ENCODE measurements at regions not wholly inside any gene's neighbourhood (a gene's known extent, or its start where the extent isn't known, plus 50 kb on each side); places are given as distances from the start of the nearest gene placed in this dataset.
A peak's percentile ranks its signal among the peaks of the same experiment; 100 is the strongest.

DNA sequence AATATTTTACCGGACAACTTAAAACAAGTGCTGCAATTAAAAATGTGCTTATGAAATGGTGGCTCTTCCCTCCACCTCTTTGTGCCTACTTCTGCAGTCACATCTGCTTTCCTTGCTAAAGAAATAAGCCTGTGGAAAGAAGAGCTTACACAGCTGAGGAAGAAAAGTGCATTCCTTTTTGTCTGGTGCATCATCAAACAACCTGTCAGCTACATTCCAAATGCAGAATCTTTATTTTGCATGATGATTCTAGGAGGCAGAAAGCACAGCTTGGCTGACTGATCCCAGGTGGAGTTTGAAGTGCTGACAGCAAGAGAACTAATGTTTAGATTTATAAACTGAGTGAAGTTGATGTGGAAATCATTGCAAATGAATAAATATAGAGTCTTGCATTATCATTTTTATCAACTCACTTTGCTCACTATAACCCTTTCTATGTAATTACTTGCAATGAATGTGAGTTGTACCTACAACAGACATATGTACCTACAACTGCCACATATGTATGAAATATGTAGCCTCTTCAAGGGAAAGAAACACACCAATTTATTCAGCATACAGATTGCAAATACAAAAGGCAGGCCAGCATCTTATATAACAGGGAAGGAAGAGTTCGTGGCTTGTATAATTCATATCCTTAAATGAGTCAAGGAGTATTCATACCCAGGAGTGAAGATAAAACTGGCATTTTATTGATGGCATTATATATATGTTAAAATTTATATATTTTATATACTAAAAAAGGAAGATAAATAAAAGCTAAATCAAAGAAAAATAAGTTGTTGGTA lies 223.4 kb upstream of the MCHR2 start:
- Histone ChIP-seq H2AFZ (ENCODE audit: low read length) (no peak overlapping the region), H3K4me1 (ENCODE audit: control insufficient read depth in 2 of 2, insufficient read depth in 1 of 2, low read depth in 1 of 2, low read length in 2 of 2) (peaks cover 0 to 3% of the 10 kb centered on the region in 2 donors), H3K18ac (ENCODE audit: low read length) (no peak overlapping the region), H4K8ac (ENCODE audit: low read depth, low read length) (no peak overlapping the region), H3K4me3 (ENCODE audit: low read length in 2 of 2) (no peak overlapping the region), H2BK15ac (ENCODE audit: low read length) (no peak overlapping the region), H2BK12ac (ENCODE audit: low read length) (no peak overlapping the region), H3K9ac (ENCODE audit: low read depth, low read length, poor library complexity) (no peak overlapping the region), H3K27ac (replicated peaks; ENCODE audit: low read length) (no peak overlapping the region), H3K14ac (ENCODE audit: low read length) (no peak overlapping the region), H2BK120ac (ENCODE audit: low read depth, low read length) (no peak overlapping the region), H2BK5ac (ENCODE audit: low read length) (no peak overlapping the region), H4K91ac (ENCODE audit: low read depth, low read length, poor library complexity) (no peak overlapping the region), H3K36me3 (replicated peaks in 1 of 2; ENCODE audit: control insufficient read depth in 2 of 2, insufficient read depth in 2 of 2, low read length in 2 of 2) (no peaks in the 10 kb centered on the region), H3K4me2 (ENCODE audit: insufficient read depth, low read length, poor library complexity, severe bottlenecking) (no peak overlapping the region), H3K27me3 (ENCODE audit: control insufficient read depth in 3 of 3, insufficient read depth in 3 of 3, low read depth in 1 of 3, low read length in 3 of 3) (peaks cover 0 to 55% (median 0%) of the 10 kb centered on the region in 3 experiments), H3K23ac (ENCODE audit: low read depth, low read length, poor library complexity) (no peak overlapping the region), H3K79me1 (ENCODE audit: low read depth, low read length) (no peaks in the 10 kb centered on the region), H3K9me3 (replicated peaks in 1 of 2; ENCODE audit: control insufficient read depth in 2 of 2, insufficient read depth in 1 of 2, low read depth in 1 of 2, low read length in 2 of 2) (no peaks in the 10 kb centered on the region), H3K4ac (ENCODE audit: low read length) (no peak overlapping the region), H2AK5ac (ENCODE audit: low read depth, low read length) (no peak overlapping the region)
- DNase-seq (ENCODE audit: low spot score), result no peak
- no CpG with 5 or more reads among the region's 2 CpGs for WGBS, 2 donors (ENCODE audit: extremely low coverage in 2 of 2, insufficient read length in 2 of 2, insufficient replicate concordance in 1 of 2)

DNA sequence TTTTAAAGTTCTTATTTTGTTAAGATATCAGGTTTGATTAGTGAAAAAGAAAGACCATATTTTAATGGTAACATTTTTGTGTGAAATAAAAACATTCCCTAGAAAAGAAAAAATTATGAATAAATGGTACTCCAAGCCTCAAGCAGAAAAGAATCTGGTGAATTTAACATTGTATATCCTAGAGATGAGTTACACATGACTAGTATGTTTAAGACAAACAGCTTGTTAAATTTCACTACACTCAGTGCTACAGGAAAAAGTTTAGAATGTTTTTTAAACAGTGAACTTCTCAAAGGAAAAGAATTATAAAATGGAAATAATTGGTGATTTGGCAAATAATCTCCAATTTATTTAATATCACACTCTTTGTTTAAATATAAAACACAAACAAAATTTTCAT lies 222.7 kb upstream of the MCHR2 start:
- Histone ChIP-seq H3K79me1 (ENCODE audit: low read depth, low read length) (no peaks in the 10 kb centered on the region), H2AFZ (ENCODE audit: low read length) (no peak overlapping the region), H3K27me3 (ENCODE audit: control insufficient read depth in 3 of 3, insufficient read depth in 3 of 3, low read depth in 1 of 3, low read length in 3 of 3) (peaks cover 0 to 61% (median 0%) of the 10 kb centered on the region in 3 experiments), H4K8ac (ENCODE audit: low read depth, low read length) (no peak overlapping the region), H3K23ac (ENCODE audit: low read depth, low read length, poor library complexity) (no peak overlapping the region), H3K4me3 (ENCODE audit: low read length in 2 of 2) (no peak overlapping the region), H3K36me3 (replicated peaks in 1 of 2; ENCODE audit: control insufficient read depth in 2 of 2, insufficient read depth in 2 of 2, low read length in 2 of 2) (no peaks in the 10 kb centered on the region), H3K14ac (ENCODE audit: low read length) (no peak overlapping the region), H3K9me3 (replicated peaks in 1 of 2; ENCODE audit: control insufficient read depth in 2 of 2, insufficient read depth in 1 of 2, low read depth in 1 of 2, low read length in 2 of 2) (no peaks in the 10 kb centered on the region), H2BK15ac (ENCODE audit: low read length) (no peak overlapping the region), H3K4me2 (ENCODE audit: insufficient read depth, low read length, poor library complexity, severe bottlenecking) (no peak overlapping the region), H3K4ac (ENCODE audit: low read length) (no peak overlapping the region), H2BK12ac (ENCODE audit: low read length) (no peak overlapping the region), H2BK5ac (ENCODE audit: low read length) (no peak overlapping the region), H3K9ac (ENCODE audit: low read depth, low read length, poor library complexity) (no peak overlapping the region), H4K91ac (ENCODE audit: low read depth, low read length, poor library complexity) (no peak overlapping the region), H3K27ac (replicated peaks; ENCODE audit: low read length) (no peak overlapping the region), H3K4me1 (ENCODE audit: control insufficient read depth in 2 of 2, insufficient read depth in 1 of 2, low read depth in 1 of 2, low read length in 2 of 2) (peaks cover 0 to 3% of the 10 kb centered on the region in 2 donors), H2AK5ac (ENCODE audit: low read depth, low read length) (no peak overlapping the region), H2BK120ac (ENCODE audit: low read depth, low read length) (no peak overlapping the region), H3K18ac (ENCODE audit: low read length) (no peak overlapping the region)
- DNase-seq (ENCODE audit: low spot score), result no peak

DNA sequence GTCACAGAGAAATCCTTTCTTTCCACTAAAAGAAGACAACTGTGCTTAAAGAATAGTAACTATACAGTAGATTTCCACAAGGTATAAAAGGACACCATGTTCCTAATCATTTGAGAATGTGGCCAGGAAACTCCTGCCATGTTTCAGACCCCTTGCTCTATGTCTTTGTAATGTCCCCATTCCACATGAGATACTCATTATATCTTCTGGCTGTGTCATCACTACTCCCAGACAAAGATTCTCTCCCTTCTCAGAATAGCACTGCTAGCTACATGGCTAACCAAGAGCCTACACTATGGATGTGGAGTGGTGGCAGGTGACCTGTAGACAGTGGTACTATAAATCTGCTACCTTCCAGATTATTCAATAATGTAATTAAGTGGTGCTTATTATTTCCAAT lies 218.1 kb upstream of the MCHR2 start:
- Histone ChIP-seq H3K4me2 (ENCODE audit: insufficient read depth, low read length, poor library complexity, severe bottlenecking) (no peak overlapping the region), H3K9me3 (replicated peaks in 1 of 2; ENCODE audit: control insufficient read depth in 2 of 2, insufficient read depth in 1 of 2, low read depth in 1 of 2, low read length in 2 of 2) (no peaks in the 10 kb centered on the region), H3K36me3 (replicated peaks in 1 of 2; ENCODE audit: control insufficient read depth in 2 of 2, insufficient read depth in 2 of 2, low read length in 2 of 2) (no peaks in the 10 kb centered on the region), H3K79me1 (ENCODE audit: low read depth, low read length) (no peaks in the 10 kb centered on the region), H3K4me1 (ENCODE audit: control insufficient read depth in 2 of 2, insufficient read depth in 1 of 2, low read depth in 1 of 2, low read length in 2 of 2) (peaks cover 6 to 7% of the 10 kb centered on the region in 2 donors), H3K14ac (ENCODE audit: low read length) (no peak overlapping the region), H2BK12ac (ENCODE audit: low read length) (no peak overlapping the region), H2AK5ac (ENCODE audit: low read depth, low read length) (no peak overlapping the region), H3K9ac (ENCODE audit: low read depth, low read length, poor library complexity) (no peak overlapping the region), H2BK15ac (ENCODE audit: low read length) (no peak overlapping the region), H4K91ac (ENCODE audit: low read depth, low read length, poor library complexity) (no peak overlapping the region), H2BK120ac (ENCODE audit: low read depth, low read length) (no peak overlapping the region), H2BK5ac (ENCODE audit: low read length) (no peak overlapping the region), H2AFZ (ENCODE audit: low read length) (no peak overlapping the region), H3K23ac (ENCODE audit: low read depth, low read length, poor library complexity) (no peak overlapping the region), H3K18ac (ENCODE audit: low read length) (no peak overlapping the region), H3K4me3 (ENCODE audit: low read length in 2 of 2) (no peak overlapping the region), H3K27me3 (ENCODE audit: control insufficient read depth in 3 of 3, insufficient read depth in 3 of 3, low read depth in 1 of 3, low read length in 3 of 3) (peaks cover 0 to 68% (median 0%) of the 10 kb centered on the region in 3 experiments), H3K27ac (replicated peaks; ENCODE audit: low read length) (no peak overlapping the region), H3K4ac (ENCODE audit: low read length) (no peak overlapping the region), H4K8ac (ENCODE audit: low read depth, low read length) (no peak overlapping the region)
- no peak for DNase-seq (ENCODE audit: low spot score)

DNA sequence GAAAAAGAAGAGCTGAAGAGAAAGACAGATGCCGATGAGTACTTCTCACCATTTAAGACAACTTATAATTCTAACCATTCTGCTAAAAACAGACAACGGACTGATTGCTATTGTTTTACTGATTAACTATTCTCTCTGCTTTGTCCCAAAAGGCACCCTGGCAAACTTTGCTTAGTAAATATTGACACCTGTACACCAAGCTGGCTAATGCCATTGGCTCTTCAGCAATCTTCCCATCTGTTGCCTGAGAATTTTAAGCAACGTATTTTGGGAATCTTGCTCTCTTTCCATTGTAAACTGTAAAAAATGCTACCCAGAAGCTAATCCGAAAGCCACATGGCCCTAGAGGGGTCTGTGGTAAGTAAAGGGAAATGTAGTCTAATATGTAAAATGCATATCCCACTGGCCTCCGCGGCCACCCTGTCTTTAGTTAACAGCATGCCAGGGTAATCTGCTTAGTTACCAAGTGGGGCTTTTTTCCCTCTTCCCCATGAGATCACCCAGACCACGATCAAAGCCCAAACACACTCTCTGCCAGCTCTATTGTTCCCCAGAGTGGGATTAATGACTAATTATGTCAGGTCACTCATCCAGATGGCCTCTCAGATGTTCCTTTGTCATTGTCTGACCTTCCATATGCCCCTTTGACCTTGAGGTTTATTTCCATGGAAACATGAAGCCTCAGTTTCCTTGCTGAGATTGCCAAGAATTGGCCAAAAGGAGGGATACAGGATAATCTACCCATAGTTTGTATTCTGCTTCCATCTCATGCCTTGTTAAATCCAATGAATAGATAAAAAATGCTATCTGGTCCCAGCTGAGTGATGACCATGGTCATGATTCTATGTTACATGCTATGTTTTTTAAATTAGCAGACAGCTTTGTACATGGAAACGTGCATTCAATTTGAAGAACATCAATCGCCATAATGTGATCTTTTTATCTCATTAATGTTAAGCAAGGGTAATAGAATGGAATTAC lies 216.4 kb upstream of the MCHR2 start:
- H3K23ac ChIP-seq (ENCODE audit: low read depth, low read length, poor library complexity), result no peak overlapping the region
- H3K27me3 ChIP-seq (ENCODE audit: control insufficient read depth in 3 of 3, insufficient read depth in 3 of 3, low read depth in 1 of 3, low read length in 3 of 3), result peaks cover 0 to 65% (median 0%) of the 10 kb centered on the region in 3 experiments
- peak overlapping the region; percentile 28 for H3K27ac ChIP-seq (replicated peaks; ENCODE audit: low read length)
- no peak overlapping the region for H2BK12ac ChIP-seq (ENCODE audit: low read length)
- peak; percentile 53 for DNase-seq (ENCODE audit: low spot score)
- no peak overlapping the region for H2BK15ac ChIP-seq (ENCODE audit: low read length)
- no peak overlapping the region for H2BK5ac ChIP-seq (ENCODE audit: low read length)
- no peak overlapping the region for H4K91ac ChIP-seq (ENCODE audit: low read depth, low read length, poor library complexity)
- no peak overlapping the region for H3K4ac ChIP-seq (ENCODE audit: low read length)
- no peak overlapping the region for H3K18ac ChIP-seq (ENCODE audit: low read length)
- H3K14ac ChIP-seq (ENCODE audit: low read length), result no peak overlapping the region
- H3K79me1 ChIP-seq (ENCODE audit: low read depth, low read length), result no peaks in the 10 kb centered on the region
- H3K9ac ChIP-seq (ENCODE audit: low read depth, low read length, poor library complexity), result no peak overlapping the region
- H3K4me3 ChIP-seq (ENCODE audit: low read length in 2 of 2), result no peak overlapping the region
- no peak overlapping the region for H2AK5ac ChIP-seq (ENCODE audit: low read depth, low read length)
- H2BK120ac ChIP-seq (ENCODE audit: low read depth, low read length), result no peak overlapping the region
- H3K9me3 ChIP-seq (replicated peaks in 1 of 2; ENCODE audit: control insufficient read depth in 2 of 2, insufficient read depth in 1 of 2, low read depth in 1 of 2, low read length in 2 of 2), result no peaks in the 10 kb centered on the region
- peaks cover 6 to 7% of the 10 kb centered on the region in 2 donors for H3K4me1 ChIP-seq (ENCODE audit: control insufficient read depth in 2 of 2, insufficient read depth in 1 of 2, low read depth in 1 of 2, low read length in 2 of 2)
- H2AFZ ChIP-seq (ENCODE audit: low read length), result no peak overlapping the region
- no CpG with 5 or more reads among the region's 9 CpGs for WGBS, 2 donors (ENCODE audit: extremely low coverage in 2 of 2, insufficient read length in 2 of 2, insufficient replicate concordance in 1 of 2)
- H3K36me3 ChIP-seq (replicated peaks in 1 of 2; ENCODE audit: control insufficient read depth in 2 of 2, insufficient read depth in 2 of 2, low read length in 2 of 2), result no peaks in the 10 kb centered on the region
- H4K8ac ChIP-seq (ENCODE audit: low read depth, low read length), result no peak overlapping the region
- H3K4me2 ChIP-seq (ENCODE audit: insufficient read depth, low read length, poor library complexity, severe bottlenecking), result no peak overlapping the region

Measured in neuronal stem cell (in vitro differentiated cells).